ENCODE measurements at regions not wholly inside any gene's neighbourhood (a gene's known extent, or its start where the extent isn't known, plus 50 kb on each side); places are given as distances from the start of the nearest gene placed in this dataset.

GRCh38 chr4:134018846-134019245 lies 182.7 kb downstream of the PABPC4L start:
- ChIA-PET CTCF (no interaction called here), POLR2A (no interaction called here)
- ATAC-seq (no peak), DNase-seq (ENCODE audit: low read depth in 1 of 2, low spot score in 1 of 2) (no peak), FAIRE-seq (no peak)
- no peak overlapping the region for H3K4me2 ChIP-seq
- H3K4me1 ChIP-seq: no peaks in the 10 kb centered on the region
- H3K4me3 ChIP-seq: no peak overlapping the region
- no peak for TF ChIP-seq RARB (CRISPR knock-in tag; IDR thresholded peaks at IDR 0.05)
- TF ChIP-seq RNF2 (IDR thresholded peaks at IDR 0.05; ENCODE audit: borderline replicate concordance, low read depth): no peak
- no peak for TF ChIP-seq NPAS2 (CRISPR knock-in tag; IDR thresholded peaks at IDR 0.05; ENCODE audit: borderline replicate concordance)
- TF ChIP-seq USF2 (IDR thresholded peaks at IDR 0.05): no peak
- no peak for TF ChIP-seq POLR2A (IDR thresholded peaks at IDR 0.05; ENCODE audit: low read length)
- no peak for TF ChIP-seq EHF (CRISPR knock-in tag; IDR thresholded peaks at IDR 0.05)
- TF ChIP-seq BHLHE40 (IDR thresholded peaks at IDR 0.05; ENCODE audit: low read depth, low read length): no peak
- no peak for TF ChIP-seq CEBPB (IDR thresholded peaks at IDR 0.05)
- TF ChIP-seq PBX3 (IDR thresholded peaks at IDR 0.05): no peak
- TF ChIP-seq JUN (IDR thresholded peaks at IDR 0.05): no peak
- no peak for TF ChIP-seq MAX (IDR thresholded peaks at IDR 0.05)
- no peak for TF ChIP-seq CBX2 (IDR thresholded peaks at IDR 0.05; ENCODE audit: borderline replicate concordance, low read depth)
- no peak for TF ChIP-seq FOSL2 (IDR thresholded peaks at IDR 0.05)
- no peak for TF ChIP-seq FOSL2 (CRISPR knock-in tag; IDR thresholded peaks at IDR 0.05)
- no peak for TF ChIP-seq NR3C1 (IDR thresholded peaks at IDR 0.05)
- no peak for TF ChIP-seq SREBF2 (IDR thresholded peaks at IDR 0.05)
- no peak for TF ChIP-seq EP300 (IDR thresholded peaks at IDR 0.05)
- TF ChIP-seq GATA3 (IDR thresholded peaks at IDR 0.05; ENCODE audit: borderline replicate concordance): no peak
- TF ChIP-seq HES2 (IDR thresholded peaks at IDR 0.05): no peak
- no peak for TF ChIP-seq ZSCAN20 (CRISPR knock-in tag; IDR thresholded peaks at IDR 0.05)
- no peaks in the 10 kb centered on the region for H3K9me3 ChIP-seq
- H3K27ac ChIP-seq: no peak overlapping the region

GRCh38 chr4:134001057-134001456 lies 200.5 kb downstream of the PABPC4L start:
- TF ChIP-seq ZSCAN20 (CRISPR knock-in tag; IDR thresholded peaks at IDR 0.05) (no peak), HMGXB4 (CRISPR knock-in tag; IDR thresholded peaks at IDR 0.05; ENCODE audit: borderline replicate concordance) (no peak), GATA3 (IDR thresholded peaks at IDR 0.05; ENCODE audit: borderline replicate concordance) (no peak), KDM5A (IDR thresholded peaks at IDR 0.05) (no peak), RCOR1 (IDR thresholded peaks at IDR 0.05; ENCODE audit: low read depth, low read length) (no peak), RARB (CRISPR knock-in tag; IDR thresholded peaks at IDR 0.05) (no peak), SMC3 (IDR thresholded peaks at IDR 0.05) (no peak), ELK1 (IDR thresholded peaks at IDR 0.05; ENCODE audit: low read depth, low read length) (no peak), ZFP36 (IDR thresholded peaks at IDR 0.05; ENCODE audit: borderline replicate concordance, partially characterized antibody) (no peak), ATOH8 (CRISPR knock-in tag; IDR thresholded peaks at IDR 0.05; ENCODE audit: low read depth) (no peak), CBX2 (IDR thresholded peaks at IDR 0.05; ENCODE audit: borderline replicate concordance, low read depth) (no peak), NFE2L2 (conservative IDR thresholded peaks at IDR 0.05; ENCODE audit: low read length) (no peak), NPAS2 (CRISPR knock-in tag; IDR thresholded peaks at IDR 0.05; ENCODE audit: borderline replicate concordance) (no peak), MAX (IDR thresholded peaks at IDR 0.05) (no peak), HEYL (CRISPR knock-in tag; IDR thresholded peaks at IDR 0.05) (no peak), POLR2A (IDR thresholded peaks at IDR 0.05; ENCODE audit: low read length) (no peak), PHF8 (IDR thresholded peaks at IDR 0.05; ENCODE audit: borderline replicate concordance, low read depth) (no peak), FOSL2 (IDR thresholded peaks at IDR 0.05) (no peak), FOSL2 (CRISPR knock-in tag; IDR thresholded peaks at IDR 0.05) (no peak), ZC3H11A (IDR thresholded peaks at IDR 0.05) (no peak)
- no peak overlapping the region for H3K4me2 ChIP-seq
- ChIA-PET POLR2A (no interaction called here), CTCF (no interaction called here)
- 50% methylated on average over 3 of the region's 3 CpGs for WGBS (ENCODE audit: missing lambda C conversion rate)
- DNase-seq (ENCODE audit: low read depth in 1 of 2, low spot score in 1 of 2) (no peak), ATAC-seq (no peak), FAIRE-seq (no peak)
- H3K4me1 ChIP-seq: no peaks in the 10 kb centered on the region
- H3K27ac ChIP-seq: no peak overlapping the region
- no peaks in the 10 kb centered on the region for H3K9me3 ChIP-seq
- no peak overlapping the region for H3K4me3 ChIP-seq

Measured in A549 (cell line).